HT-29 (cell line): ENCODE measurements at regions not wholly inside any gene's neighbourhood (a gene's known extent, or its start where the extent isn't known, plus 50 kb on each side); places are given as distances from the start of the nearest gene placed in this dataset.
"Not testable (repeated sequence)": the region's sequence is repeated elsewhere in the genome, so short reads cannot be mapped to it uniquely, and the experiment has no call there.

Experiments used
- DNase-seq: peaks from one replicate; pipeline ENCODE4 v3.0.0-alpha.2; 2015; ENCODE audit warnings: low spot score

GRCh38 chr15:62407962-62408361, 242.9 kb upstream of the C2CD4B start:
- no peak for DNase-seq

GRCh38 chr15:62409466-62409865, 244.4 kb upstream of the C2CD4B start:
- DNase-seq, result no peak

GRCh38 chr15:62412686-62413085, 247.6 kb upstream of the C2CD4B start:
- no peak for DNase-seq

GRCh38 chr15:62413153-62413552, 248.1 kb upstream of the C2CD4B start:
- DNase-seq, result no peak

GRCh38 chr15:62413786-62414185, 248.7 kb upstream of the C2CD4B start:
- no peak for DNase-seq

GRCh38 chr15:62415498-62415897, 250.4 kb upstream of the C2CD4B start:
- DNase-seq, result no peak

GRCh38 chr15:62416526-62416925, 251.4 kb upstream of the C2CD4B start:
- DNase-seq, result no peak

GRCh38 chr15:62417439-62417838, 252.4 kb upstream of the C2CD4B start:
- DNase-seq, result no peak

GRCh38 chr15:62418496-62418895, 253.4 kb upstream of the C2CD4B start:
- DNase-seq, result not testable (repeated sequence)

GRCh38 chr15:62419192-62419591, 254.1 kb upstream of the C2CD4B start:
- no peak for DNase-seq

GRCh38 chr15:62420371-62420770, 255.3 kb upstream of the C2CD4B start:
- not testable (repeated sequence) for DNase-seq

GRCh38 chr15:62421289-62421688, 256.2 kb upstream of the C2CD4B start:
- no peak for DNase-seq

GRCh38 chr15:62426387-62426956, 261.4 kb upstream of the C2CD4B start:
- no peak for DNase-seq

- no peak for DNase-seq
Observed at GRCh38 chr15:62428259-62428658, 263.2 kb upstream of the C2CD4B start.

GRCh38 chr15:62428851-62429598, 263.9 kb upstream of the C2CD4B start:
- no peak for DNase-seq

GRCh38 chr15:62430056-62430455, 265.0 kb upstream of the C2CD4B start:
- DNase-seq, result no peak

GRCh38 chr15:62430552-62430951, 265.5 kb upstream of the C2CD4B start:
- no peak for DNase-seq

GRCh38 chr15:62431008-62431797, 266.1 kb upstream of the C2CD4B start:
- no peak for DNase-seq

GRCh38 chr15:62431817-62432216, 266.7 kb upstream of the C2CD4B start:
- no peak for DNase-seq

- DNase-seq, result no peak
Observed at GRCh38 chr15:62432702-62433398, 267.8 kb upstream of the C2CD4B start.

- no peak for DNase-seq
Observed at GRCh38 chr15:62436235-62436634, 271.1 kb upstream of the C2CD4B start.

- DNase-seq, result no peak
Observed at GRCh38 chr15:62437753-62438152, 272.7 kb upstream of the C2CD4B start.
